BE2C (cell line): ENCODE measurements at regions not wholly inside any gene's neighbourhood (a gene's known extent, or its start where the extent isn't known, plus 50 kb on each side); places are given as distances from the start of the nearest gene placed in this dataset.

Experiments used
- DNase-seq: peaks from one replicate; pipeline ENCODE4 v3.0.0-alpha.2; 2020
- H3K27me3 ChIP-seq: fragments of 250-450 bp; sonication (Bioruptor Pico); 2 replicates; pipeline ENCODE4 v1.5.1; 2020; ENCODE audit warnings: mild to moderate bottlenecking
- H3K36me3 ChIP-seq: fragments of 250-450 bp; sonication (Bioruptor Pico); 2 replicates; pipeline ENCODE4 v1.5.1; 2020; ENCODE audit warnings: mild to moderate bottlenecking
- H3K4me1 ChIP-seq: fragments of 250-450 bp; sonication (Bioruptor Pico); 2 replicates; pipeline ENCODE4 v1.5.1; 2020
- H3K4me3 ChIP-seq: 2 replicates; pipeline ENCODE4 v1.5.1; 2011; ENCODE audit warnings: low read depth, low read length
- H3K9me3 ChIP-seq: fragments of 250-450 bp; sonication (Bioruptor Pico); 2 replicates; pipeline ENCODE4 v1.5.1; 2020
- TF ChIP-seq, protein P1 (sequence below): IDR thresholded peaks from 2 replicates; pipeline ENCODE4 v1.5.1; 2012; ENCODE audit warnings: mild to moderate bottlenecking, low read depth, low read length

DNA sequence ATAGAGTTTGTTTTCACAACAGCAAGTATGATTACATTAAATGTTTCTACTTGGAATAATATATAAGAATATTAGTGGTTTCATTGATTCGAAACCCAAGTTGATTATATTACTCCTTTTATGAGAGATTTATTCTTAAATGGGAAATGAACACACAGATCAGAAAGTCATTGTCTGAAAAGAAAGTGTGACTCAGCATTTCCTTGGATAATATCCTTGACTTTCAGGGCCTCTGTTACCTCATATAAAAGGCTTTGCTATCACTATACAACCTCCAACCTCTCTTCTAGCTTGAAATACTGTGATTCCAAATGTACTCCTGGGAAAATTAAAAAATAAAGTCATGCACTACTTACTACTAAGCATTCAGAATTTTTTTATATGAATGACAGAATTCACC, 295.3 kb upstream of the LYPLAL1 start:
- Histone ChIP-seq H3K4me3 (no peak overlapping the region), H3K4me1 (no peaks in the 10 kb centered on the region), H3K36me3 (no peaks in the 10 kb centered on the region), H3K27me3 (no peaks in the 10 kb centered on the region), H3K9me3 (no peaks in the 10 kb centered on the region)
- no peak for DNase-seq
- TF ChIP-seq, protein P1, sequence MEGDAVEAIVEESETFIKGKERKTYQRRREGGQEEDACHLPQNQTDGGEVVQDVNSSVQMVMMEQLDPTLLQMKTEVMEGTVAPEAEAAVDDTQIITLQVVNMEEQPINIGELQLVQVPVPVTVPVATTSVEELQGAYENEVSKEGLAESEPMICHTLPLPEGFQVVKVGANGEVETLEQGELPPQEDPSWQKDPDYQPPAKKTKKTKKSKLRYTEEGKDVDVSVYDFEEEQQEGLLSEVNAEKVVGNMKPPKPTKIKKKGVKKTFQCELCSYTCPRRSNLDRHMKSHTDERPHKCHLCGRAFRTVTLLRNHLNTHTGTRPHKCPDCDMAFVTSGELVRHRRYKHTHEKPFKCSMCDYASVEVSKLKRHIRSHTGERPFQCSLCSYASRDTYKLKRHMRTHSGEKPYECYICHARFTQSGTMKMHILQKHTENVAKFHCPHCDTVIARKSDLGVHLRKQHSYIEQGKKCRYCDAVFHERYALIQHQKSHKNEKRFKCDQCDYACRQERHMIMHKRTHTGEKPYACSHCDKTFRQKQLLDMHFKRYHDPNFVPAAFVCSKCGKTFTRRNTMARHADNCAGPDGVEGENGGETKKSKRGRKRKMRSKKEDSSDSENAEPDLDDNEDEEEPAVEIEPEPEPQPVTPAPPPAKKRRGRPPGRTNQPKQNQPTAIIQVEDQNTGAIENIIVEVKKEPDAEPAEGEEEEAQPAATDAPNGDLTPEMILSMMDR: no peak

DNA sequence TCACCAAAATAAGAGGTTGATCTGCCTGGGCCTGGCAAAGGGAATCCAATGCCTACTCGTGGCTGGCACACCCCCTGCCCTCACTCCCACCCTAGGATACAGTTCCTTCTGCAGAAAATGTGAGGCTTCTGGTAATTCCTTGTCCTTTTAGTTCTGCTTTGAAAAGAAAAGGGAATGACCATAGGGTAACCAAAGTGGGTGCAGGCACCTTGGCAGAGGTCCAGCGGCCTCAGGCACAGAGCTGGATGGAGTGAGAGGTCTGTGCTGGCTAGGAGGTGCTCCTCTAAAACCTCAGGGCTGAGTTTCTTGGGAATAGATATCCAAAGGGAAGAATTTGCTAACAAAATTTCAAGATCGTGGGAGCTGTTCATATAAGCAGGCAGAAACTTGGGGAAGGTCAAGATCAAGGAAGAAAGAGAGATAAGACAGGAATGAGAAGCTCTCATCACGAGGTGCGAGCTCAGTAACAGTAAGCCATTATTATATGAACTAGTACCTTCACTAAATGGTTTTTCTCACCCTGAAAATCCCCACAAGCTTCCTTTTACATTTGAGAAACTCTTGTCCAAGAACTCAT, 293.1 kb upstream of the LYPLAL1 start:
- H3K4me3 ChIP-seq: no peak overlapping the region
- TF ChIP-seq, protein P1: no peak
- H3K4me1 ChIP-seq: no peaks in the 10 kb centered on the region
- H3K9me3 ChIP-seq: no peaks in the 10 kb centered on the region
- no peaks in the 10 kb centered on the region for H3K36me3 ChIP-seq
- no peak for DNase-seq
- no peaks in the 10 kb centered on the region for H3K27me3 ChIP-seq

DNA sequence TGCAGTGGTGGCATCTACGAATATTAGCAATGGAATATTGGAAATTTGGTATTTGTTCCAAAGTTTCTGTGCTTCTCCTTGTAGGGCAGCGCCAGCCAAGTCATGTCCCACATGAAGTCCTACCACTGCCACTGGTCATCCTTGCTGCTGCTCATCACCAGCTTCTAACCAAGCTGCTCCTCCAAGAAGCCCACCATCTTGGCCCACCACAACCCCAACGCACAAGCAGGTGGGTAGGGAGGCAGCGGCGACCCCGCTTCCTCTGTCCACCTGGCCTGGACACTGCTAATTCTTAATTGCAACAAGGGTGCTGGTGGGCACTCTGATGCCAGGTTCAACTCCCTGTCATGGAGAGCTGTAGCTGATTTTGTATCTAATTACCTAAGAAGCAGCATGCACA, 291.2 kb upstream of the LYPLAL1 start:
- no peaks in the 10 kb centered on the region for H3K27me3 ChIP-seq
- H3K9me3 ChIP-seq: no peaks in the 10 kb centered on the region
- TF ChIP-seq, protein P1: no peak
- H3K4me1 ChIP-seq: no peaks in the 10 kb centered on the region
- no peaks in the 10 kb centered on the region for H3K36me3 ChIP-seq
- DNase-seq: no peak
- H3K4me3 ChIP-seq: no peak overlapping the region

DNA sequence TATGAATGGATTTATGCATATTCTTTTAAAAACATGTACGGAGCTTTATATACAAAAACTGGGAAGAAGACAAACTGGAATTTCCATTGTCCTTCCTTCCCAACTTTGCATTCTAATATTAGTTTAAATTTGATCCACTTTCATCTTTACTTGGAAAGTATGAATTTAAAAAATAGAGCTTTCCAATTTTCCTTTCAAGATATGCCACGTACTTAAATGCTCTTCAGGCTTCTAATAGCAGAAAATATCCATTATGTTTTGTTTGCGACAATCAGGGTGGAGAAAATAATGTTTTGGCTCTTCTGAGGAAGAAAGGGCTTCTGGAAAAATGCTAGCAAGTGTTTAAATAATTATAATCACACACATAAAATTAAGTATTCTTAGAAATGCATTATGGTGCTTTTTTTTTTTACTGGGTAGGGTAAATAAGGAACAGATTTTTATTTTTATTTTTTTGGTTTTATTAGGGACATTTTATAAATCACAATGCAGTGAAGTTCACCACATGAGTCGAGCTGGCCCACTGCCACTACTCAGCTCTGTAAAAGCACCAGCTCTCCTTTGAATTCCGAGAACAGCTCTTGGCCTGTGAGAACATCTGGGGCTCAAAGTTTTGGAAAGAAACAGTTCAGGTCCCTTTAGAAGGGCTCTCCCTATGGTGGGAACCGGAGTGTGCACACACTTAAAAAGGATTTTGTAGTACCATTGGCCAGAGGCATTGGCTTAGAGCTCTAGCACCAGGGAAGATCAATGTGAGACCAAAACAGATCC, 287.4 kb upstream of the LYPLAL1 start:
- H3K27me3 ChIP-seq: no peaks in the 10 kb centered on the region
- no peak overlapping the region for H3K4me3 ChIP-seq
- TF ChIP-seq, protein P1: no peak
- no peak for DNase-seq
- H3K4me1 ChIP-seq: no peaks in the 10 kb centered on the region
- no peaks in the 10 kb centered on the region for H3K36me3 ChIP-seq
- no peaks in the 10 kb centered on the region for H3K9me3 ChIP-seq

DNA sequence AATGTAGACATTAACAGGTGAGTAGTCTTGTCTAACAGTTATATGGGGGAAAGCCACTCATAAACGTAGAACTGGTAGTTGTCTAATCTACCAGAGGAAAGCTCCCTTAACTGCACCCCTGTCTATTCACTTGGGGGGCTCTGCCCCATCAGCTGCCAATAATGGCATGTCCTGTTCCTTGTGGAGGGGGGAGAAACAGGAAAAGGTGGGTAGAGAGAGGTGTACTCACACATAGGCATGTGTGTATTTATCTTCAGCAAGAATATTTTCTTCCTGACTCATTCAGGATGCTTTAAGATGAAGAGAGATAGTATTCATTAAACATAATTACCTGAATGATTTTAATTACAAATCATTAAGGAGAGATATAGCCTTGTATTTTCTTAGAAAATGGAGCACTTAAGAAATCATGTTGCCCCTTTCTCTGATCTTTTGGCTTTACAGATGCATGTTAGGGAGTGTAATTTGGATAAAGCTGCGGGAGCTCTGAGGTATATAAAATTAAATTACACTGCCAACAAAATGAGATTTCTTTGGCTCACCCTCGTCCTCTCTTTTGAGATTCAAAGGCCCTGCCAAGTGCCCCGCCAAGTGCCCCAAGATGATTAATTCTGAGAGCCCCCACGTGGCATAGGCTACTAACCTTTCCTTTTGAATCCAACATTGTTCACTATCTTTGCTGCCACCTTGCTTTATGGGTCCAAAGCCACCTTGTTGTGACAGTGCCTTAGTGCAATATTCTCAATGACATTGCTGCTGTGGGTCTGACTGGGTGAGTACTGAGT, 286.3 kb upstream of the LYPLAL1 start:
- Histone ChIP-seq H3K9me3 (no peaks in the 10 kb centered on the region), H3K4me1 (no peaks in the 10 kb centered on the region), H3K36me3 (no peaks in the 10 kb centered on the region), H3K27me3 (no peaks in the 10 kb centered on the region), H3K4me3 (no peak overlapping the region)
- DNase-seq: no peak
- TF ChIP-seq, protein P1: no peak

DNA sequence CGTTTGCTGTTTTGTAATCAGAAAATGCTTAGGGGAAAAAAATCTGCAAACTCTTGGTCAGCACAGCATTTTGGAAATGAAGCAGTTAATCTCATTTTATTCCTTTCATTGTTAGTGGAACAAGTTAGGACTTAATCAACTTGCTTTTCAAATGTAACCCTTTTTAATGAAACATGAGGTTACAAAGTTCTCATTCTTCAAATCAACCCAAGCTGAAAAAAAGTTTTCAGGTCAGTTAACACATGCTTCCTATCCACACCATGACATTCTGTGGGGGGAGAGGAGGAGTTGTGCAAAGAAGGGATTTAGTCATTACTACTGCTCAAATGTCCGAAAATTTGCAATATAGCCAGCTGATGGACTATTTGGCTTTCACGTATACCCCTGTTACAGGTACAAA, 283.2 kb upstream of the LYPLAL1 start:
- Histone ChIP-seq H3K4me1 (no peaks in the 10 kb centered on the region), H3K4me3 (no peak overlapping the region), H3K9me3 (no peaks in the 10 kb centered on the region), H3K36me3 (no peaks in the 10 kb centered on the region), H3K27me3 (no peaks in the 10 kb centered on the region)
- TF ChIP-seq, protein P1: no peak
- no peak for DNase-seq
